ENCODE measurements at regions not wholly inside any gene's neighbourhood (a gene's known extent, or its start where the extent isn't known, plus 50 kb on each side); places are given as distances from the start of the nearest gene placed in this dataset.

DNA sequence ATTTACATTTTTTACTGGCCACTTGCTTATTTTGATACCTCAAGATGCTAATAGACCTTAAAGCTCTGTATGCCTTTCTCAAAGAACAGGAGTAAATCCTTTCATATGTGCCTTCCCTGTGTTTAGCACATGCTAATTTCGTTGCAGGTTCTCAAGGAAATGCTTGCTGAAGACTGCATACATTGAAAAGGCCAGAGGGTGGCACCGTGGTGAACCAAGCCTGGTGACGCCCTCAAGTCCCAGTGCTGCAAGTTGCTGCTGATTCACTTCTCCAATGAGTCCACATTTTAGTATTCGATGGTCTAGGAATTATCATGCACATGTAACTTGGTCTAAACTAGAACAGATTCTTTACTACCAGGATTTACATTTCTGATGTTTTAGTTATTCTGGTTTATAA is 94.1 kb downstream of the CLDN17 start:
- no peaks in the 10 kb centered on the region for H4K20me1 ChIP-seq (ENCODE audit: insufficient read depth, low read length)
- no peaks in the 10 kb centered on the region for H3K79me2 ChIP-seq (ENCODE audit: insufficient read depth, low read length)
- H3K9me3 ChIP-seq (ENCODE audit: low read length): peaks cover 90% of the 10 kb centered on the region
- H2AFZ ChIP-seq (ENCODE audit: low read length): no peak overlapping the region
- intact Hi-C loops (cut with micrococcal nuclease; ENCODE audit: unreplicated experiment): no loop called here
- H3K4me2 ChIP-seq (ENCODE audit: low read depth, low read length): no peak overlapping the region
- TF ChIP-seq ISX (CRISPR knock-in tag; conservative IDR thresholded peaks at IDR 0.05): no peak
- no peak for TF ChIP-seq ZNF33B (CRISPR knock-in tag; IDR thresholded peaks at IDR 0.05)
- TF ChIP-seq KLF15 (CRISPR knock-in tag; IDR thresholded peaks at IDR 0.05; ENCODE audit: borderline replicate concordance): no peak
- no peak for TF ChIP-seq JDP2 (CRISPR knock-in tag; IDR thresholded peaks at IDR 0.05; ENCODE audit: borderline replicate concordance)
- TF ChIP-seq ZNF816 (CRISPR knock-in tag; IDR thresholded peaks at IDR 0.05; ENCODE audit: borderline replicate concordance): no peak
- TF ChIP-seq KAT2B (IDR thresholded peaks at IDR 0.05; ENCODE audit: borderline replicate concordance, low read depth, low read length): no peak
- no peak for TF ChIP-seq ZNF143 (CRISPR knock-in tag; IDR thresholded peaks at IDR 0.05)
- CTCF ChIA-PET (ENCODE audit: low intra/inter-chr PET ratio, low total read pairs): no interaction called here
- POLR2A ChIA-PET: no interaction called here
- BruUV-seq (replicated peaks): no TSS peak
- ATAC-seq (no peak), DNase-seq (ENCODE audit: low spot score) (no peak), FAIRE-seq (no peak)
- 3% methylated on average over 4 of the region's 4 CpGs for WGBS (ENCODE audit: low lambda C conversion rate)
- in situ Hi-C loops (cut with HindIII; ENCODE audit: extremely low pct_ligation_motif_present, low pct_unique_long_range_greater_than_20kb): no loop called here
- no peaks in the 10 kb centered on the region for H3K36me3 ChIP-seq (replicated peaks in 1 of 2; ENCODE audit: control insufficient read depth in 1 of 2, insufficient read depth in 2 of 2, low read length in 2 of 2)
- no peaks in the 10 kb centered on the region for H3K27me3 ChIP-seq (ENCODE audit: control insufficient read depth in 1 of 2, insufficient read depth in 2 of 2, low read length in 2 of 2)
- no peaks in the 10 kb centered on the region for H3K4me1 ChIP-seq (ENCODE audit: insufficient read depth, low read length)
- H3K9ac ChIP-seq (ENCODE audit: insufficient read depth, low read depth, low read length): no peak overlapping the region
- no peak overlapping the region for H3K4me3 ChIP-seq (replicated peaks in 1 of 3; ENCODE audit: insufficient read depth in 1 of 3, low read depth in 2 of 3, low read length in 3 of 3)
- H3K27ac ChIP-seq (ENCODE audit: extremely low read length, insufficient read depth, low read length): no peak overlapping the region

DNA sequence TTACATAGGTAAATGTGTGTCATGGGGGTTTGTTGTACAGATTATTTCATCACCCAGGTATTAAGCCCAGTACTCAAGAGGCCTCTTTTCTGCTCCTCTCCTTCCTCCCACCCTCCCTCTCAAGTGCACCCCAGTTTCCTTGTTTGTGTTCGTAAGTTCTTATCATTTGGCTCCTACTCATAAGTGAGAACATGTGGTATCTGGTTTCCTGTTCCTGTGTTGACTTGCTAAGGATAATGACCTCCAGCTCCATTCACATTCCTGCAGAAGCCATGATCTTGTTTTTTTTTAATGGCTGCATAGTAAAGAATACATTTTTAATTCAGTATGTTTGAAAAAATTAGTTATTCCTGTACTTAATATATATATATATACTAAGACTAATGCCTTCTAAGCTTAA is 107.7 kb downstream of the CLDN17 start:
- no peaks in the 10 kb centered on the region for H3K4me1 ChIP-seq (ENCODE audit: insufficient read depth, low read length)
- H4K20me1 ChIP-seq (ENCODE audit: insufficient read depth, low read length): no peaks in the 10 kb centered on the region
- H2AFZ ChIP-seq (ENCODE audit: low read length): no peak overlapping the region
- intact Hi-C loops (cut with micrococcal nuclease; ENCODE audit: unreplicated experiment): no loop called here
- BruUV-seq (replicated peaks): no TSS peak
- CTCF ChIA-PET (ENCODE audit: low intra/inter-chr PET ratio, low total read pairs): no interaction called here
- in situ Hi-C loops (cut with HindIII; ENCODE audit: extremely low pct_ligation_motif_present, low pct_unique_long_range_greater_than_20kb): no loop called here
- H3K27me3 ChIP-seq (ENCODE audit: control insufficient read depth in 1 of 2, insufficient read depth in 2 of 2, low read length in 2 of 2): no peaks in the 10 kb centered on the region
- no peaks in the 10 kb centered on the region for H3K36me3 ChIP-seq (replicated peaks in 1 of 2; ENCODE audit: control insufficient read depth in 1 of 2, insufficient read depth in 2 of 2, low read length in 2 of 2)
- 32% methylated on average over 1 of the region's 1 CpG for WGBS (ENCODE audit: low lambda C conversion rate)
- ATAC-seq (no peak), FAIRE-seq (no peak), DNase-seq (ENCODE audit: low spot score) (no peak)
- POLR2A ChIA-PET: no interaction called here
- no peak overlapping the region for H3K4me2 ChIP-seq (ENCODE audit: low read depth, low read length)
- no peak overlapping the region for H3K9ac ChIP-seq (ENCODE audit: insufficient read depth, low read depth, low read length)
- H3K27ac ChIP-seq (ENCODE audit: extremely low read length, insufficient read depth, low read length): no peak overlapping the region
- H3K4me3 ChIP-seq (replicated peaks in 1 of 3; ENCODE audit: insufficient read depth in 1 of 3, low read depth in 2 of 3, low read length in 3 of 3): no peak overlapping the region
- H3K9me3 ChIP-seq (ENCODE audit: low read length): peaks cover 77% of the 10 kb centered on the region
- H3K79me2 ChIP-seq (ENCODE audit: insufficient read depth, low read length): no peaks in the 10 kb centered on the region
- TF ChIP-seq ZNF567 (CRISPR knock-in tag; IDR thresholded peaks at IDR 0.05; ENCODE audit: borderline replicate concordance): no peak
- no peak for TF ChIP-seq ZNF326 (CRISPR knock-in tag; IDR thresholded peaks at IDR 0.05; ENCODE audit: borderline replicate concordance)
- TF ChIP-seq ZNF644 (CRISPR knock-in tag; IDR thresholded peaks at IDR 0.05; ENCODE audit: low read depth): no peak
- TF ChIP-seq, protein P1, sequence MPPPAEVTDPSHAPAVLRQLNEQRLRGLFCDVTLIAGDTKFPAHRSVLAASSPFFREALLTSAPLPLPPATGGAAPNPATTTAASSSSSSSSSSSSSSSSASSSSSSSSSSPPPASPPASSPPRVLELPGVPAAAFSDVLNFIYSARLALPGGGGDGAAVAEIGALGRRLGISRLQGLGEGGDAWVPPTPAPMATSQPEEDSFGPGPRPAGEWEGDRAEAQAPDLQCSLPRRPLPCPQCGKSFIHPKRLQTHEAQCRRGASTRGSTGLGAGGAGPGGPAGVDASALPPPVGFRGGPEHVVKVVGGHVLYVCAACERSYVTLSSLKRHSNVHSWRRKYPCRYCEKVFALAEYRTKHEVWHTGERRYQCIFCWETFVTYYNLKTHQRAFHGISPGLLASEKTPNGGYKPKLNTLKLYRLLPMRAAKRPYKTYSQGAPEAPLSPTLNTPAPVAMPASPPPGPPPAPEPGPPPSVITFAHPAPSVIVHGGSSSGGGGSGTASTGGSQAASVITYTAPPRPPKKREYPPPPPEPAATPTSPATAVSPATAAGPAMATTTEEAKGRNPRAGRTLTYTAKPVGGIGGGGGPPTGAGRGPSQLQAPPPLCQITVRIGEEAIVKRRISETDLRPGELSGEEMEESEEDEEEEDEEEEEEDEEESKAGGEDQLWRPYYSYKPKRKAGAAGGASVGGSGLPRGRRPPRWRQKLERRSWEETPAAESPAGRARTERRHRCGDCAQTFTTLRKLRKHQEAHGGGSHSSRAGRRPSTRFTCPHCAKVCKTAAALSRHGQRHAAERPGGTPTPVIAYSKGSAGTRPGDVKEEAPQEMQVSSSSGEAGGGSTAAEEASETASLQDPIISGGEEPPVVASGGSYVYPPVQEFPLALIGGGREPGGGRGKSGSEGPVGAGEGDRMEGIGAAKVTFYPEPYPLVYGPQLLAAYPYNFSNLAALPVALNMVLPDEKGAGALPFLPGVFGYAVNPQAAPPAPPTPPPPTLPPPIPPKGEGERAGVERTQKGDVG (CRISPR knock-in tag; IDR thresholded peaks at IDR 0.05; ENCODE audit: borderline replicate concordance): no peak
- TF ChIP-seq CHCHD3 (CRISPR knock-in tag; IDR thresholded peaks at IDR 0.05): no peak
- TF ChIP-seq JUNB (CRISPR knock-in tag; IDR thresholded peaks at IDR 0.05; ENCODE audit: borderline replicate concordance): no peak
- TF ChIP-seq ZNF670 (CRISPR knock-in tag; IDR thresholded peaks at IDR 0.05; ENCODE audit: borderline replicate concordance): no peak
- no peak for TF ChIP-seq AGO1 (IDR thresholded peaks at IDR 0.05; ENCODE audit: low read depth, low read length, poor library complexity, severe bottlenecking)
- TF ChIP-seq, protein P2, sequence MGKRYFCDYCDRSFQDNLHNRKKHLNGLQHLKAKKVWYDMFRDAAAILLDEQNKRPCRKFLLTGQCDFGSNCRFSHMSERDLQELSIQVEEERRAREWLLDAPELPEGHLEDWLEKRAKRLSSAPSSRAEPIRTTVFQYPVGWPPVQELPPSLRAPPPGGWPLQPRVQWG (CRISPR knock-in tag; IDR thresholded peaks at IDR 0.05; ENCODE audit: borderline replicate concordance, low read depth): no peak
